GM10248 (cell line): ENCODE measurements at regions not wholly inside any gene's neighbourhood (a gene's known extent, or its start where the extent isn't known, plus 50 kb on each side); places are given as distances from the start of the nearest gene placed in this dataset.

Source experiments
- CTCF ChIA-PET: fragments of 300-600 bp; sonication (Branson Sonifier 250); formaldehyde crosslinking; extraction: SDS; loops from one replicate; lab custom pipeline; 2021; ENCODE audit warnings: antibody characterized with exemption; lab: Yijun Ruan, JAX
- POLR2A ChIA-PET: fragments of 350-650 bp; sonication (Branson Sonifier 250); formaldehyde crosslinking; extraction: SDS; loops from one replicate; lab custom pipeline; 2020; ENCODE audit warnings: antibody characterized with exemption; lab: Yijun Ruan, JAX
- DNase-seq: peaks from one replicate; pipeline ENCODE4 v3.0.0; 2012; ENCODE audit errors: extremely low spot score
- TF ChIP-seq, protein P1 (sequence below): IDR thresholded peaks from 2 replicates; pipeline ENCODE4 v1.5.1; 2012; ENCODE audit warnings: mild to moderate bottlenecking, low read depth; ENCODE audit errors: extremely low read depth, missing control alignments, control extremely low read depth

DNA sequence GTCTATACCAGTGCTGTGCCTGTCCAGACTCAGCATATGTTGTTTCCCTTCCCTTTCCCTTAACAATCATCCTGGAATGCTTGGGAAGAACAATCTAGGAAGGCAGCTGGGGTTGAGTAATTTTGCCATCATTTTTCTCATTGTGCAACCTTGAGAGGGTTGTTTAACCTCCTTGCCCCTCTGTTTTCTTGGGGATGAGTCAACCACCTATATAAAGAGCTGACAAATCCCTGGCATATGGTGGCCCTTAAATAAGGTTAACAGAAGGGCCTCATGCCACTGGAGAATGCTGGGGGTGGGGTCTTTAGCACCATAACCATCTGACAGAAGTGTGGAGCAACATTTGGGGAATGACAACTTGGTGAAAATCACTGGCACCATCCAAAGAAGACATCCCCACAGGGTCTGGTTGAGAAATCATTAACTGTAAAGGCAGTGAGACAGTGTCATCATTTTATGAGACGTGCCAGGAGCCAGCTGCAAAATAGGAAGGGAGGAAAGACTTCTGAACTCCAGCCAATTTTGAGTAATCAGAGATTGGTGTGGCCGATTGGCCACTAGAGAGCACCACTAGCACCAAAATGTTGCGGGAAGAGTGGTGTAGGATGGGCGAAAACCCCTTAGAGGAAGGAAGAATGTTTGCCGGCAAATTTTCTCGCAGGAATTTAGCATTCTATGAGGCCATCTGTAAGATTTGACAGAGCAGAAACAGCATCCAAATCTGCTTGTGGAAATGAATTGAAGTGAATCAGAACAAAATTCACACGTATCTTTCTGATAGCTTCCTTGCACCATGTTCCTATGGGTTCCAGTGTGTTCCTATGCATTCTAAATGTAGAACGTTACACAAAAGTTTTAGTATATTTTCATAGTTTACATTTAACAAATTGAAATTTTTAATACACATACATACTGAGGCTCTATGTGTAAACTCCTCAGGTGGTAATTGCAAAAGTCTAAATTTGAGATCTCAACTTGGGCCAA lies 113.8 kb downstream of the MSX2 start:
- TF ChIP-seq, protein P1, sequence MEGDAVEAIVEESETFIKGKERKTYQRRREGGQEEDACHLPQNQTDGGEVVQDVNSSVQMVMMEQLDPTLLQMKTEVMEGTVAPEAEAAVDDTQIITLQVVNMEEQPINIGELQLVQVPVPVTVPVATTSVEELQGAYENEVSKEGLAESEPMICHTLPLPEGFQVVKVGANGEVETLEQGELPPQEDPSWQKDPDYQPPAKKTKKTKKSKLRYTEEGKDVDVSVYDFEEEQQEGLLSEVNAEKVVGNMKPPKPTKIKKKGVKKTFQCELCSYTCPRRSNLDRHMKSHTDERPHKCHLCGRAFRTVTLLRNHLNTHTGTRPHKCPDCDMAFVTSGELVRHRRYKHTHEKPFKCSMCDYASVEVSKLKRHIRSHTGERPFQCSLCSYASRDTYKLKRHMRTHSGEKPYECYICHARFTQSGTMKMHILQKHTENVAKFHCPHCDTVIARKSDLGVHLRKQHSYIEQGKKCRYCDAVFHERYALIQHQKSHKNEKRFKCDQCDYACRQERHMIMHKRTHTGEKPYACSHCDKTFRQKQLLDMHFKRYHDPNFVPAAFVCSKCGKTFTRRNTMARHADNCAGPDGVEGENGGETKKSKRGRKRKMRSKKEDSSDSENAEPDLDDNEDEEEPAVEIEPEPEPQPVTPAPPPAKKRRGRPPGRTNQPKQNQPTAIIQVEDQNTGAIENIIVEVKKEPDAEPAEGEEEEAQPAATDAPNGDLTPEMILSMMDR, result no peak
- CTCF ChIA-PET, result interaction anchor here (1.5 kb wide), 1 partner anchor 14 kb away, joined by 3 read pairs; no protein-coding TSS in a partner anchor
- POLR2A ChIA-PET, result no interaction called here
- DNase-seq, result no peak

DNA sequence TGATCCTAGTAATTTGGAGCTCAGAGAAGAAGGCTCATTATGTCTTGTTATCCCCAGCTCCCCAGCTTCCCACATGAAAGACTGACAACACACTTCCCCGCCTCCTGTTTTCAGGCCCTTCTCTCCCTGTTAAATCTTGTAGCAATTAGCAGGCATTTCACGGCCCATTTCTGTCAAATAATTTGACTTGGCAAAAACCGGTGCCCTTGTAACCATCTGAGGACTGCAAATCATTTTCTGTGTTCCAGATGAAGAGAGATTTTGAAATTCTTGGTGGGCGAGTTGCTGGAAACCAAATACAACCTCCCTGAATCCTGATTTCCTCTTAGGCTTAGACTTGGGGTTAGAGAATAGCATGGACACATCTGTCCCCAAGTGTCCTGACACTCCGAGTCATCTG lies 109.7 kb downstream of the MSX2 start:
- no peak for DNase-seq
- TF ChIP-seq, protein P1, result no peak
- ChIA-PET POLR2A (no interaction called here), CTCF (no interaction called here)

DNA sequence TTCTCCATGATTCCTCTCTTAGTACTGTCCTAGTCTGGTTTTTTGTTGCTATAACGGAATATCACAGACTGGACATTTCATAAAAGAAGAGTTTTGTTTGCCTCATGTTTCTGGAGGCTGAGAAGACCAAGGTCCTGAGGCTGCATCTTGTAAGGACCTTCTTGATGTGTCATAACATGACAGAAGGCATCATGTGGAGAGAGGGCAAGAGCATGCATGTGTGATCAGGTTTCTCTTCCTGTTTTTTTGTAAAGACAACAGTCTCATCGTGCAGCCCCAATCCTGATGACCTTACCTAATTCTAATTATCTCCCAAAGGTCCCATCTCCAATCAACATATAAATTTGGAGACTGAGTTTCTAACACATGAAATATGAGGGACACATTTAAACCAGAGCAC lies 108.4 kb downstream of the MSX2 start:
- CTCF ChIA-PET, result interaction anchor here (1.6 kb wide), 1 partner anchor 22 kb away, joined by 4 read pairs; no protein-coding TSS in a partner anchor
- TF ChIP-seq, protein P1, result no peak

DNA sequence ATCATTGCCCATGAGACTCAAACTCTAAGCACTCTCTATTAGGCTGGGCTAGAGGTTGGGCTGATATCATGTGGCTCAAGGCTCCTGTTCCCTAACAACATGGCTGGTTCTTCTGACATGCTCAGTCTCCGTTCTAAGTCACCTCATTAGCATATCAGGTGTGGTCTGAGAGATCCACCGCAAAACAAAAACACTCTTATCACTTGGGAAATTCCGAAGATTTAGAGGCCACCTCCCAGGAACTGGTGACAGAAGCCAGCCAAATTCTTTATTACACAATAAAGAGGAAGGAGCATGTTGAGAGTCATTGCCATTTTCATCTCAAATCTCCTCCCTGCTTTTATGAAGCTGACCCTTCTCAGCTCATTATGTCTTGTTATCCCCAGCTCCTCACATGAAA lies 107.6 kb downstream of the MSX2 start:
- ChIA-PET CTCF (interaction anchor here (1.6 kb wide), 1 partner anchor 22 kb away, joined by 4 read pairs; no protein-coding TSS in a partner anchor), POLR2A (no interaction called here)
- TF ChIP-seq, protein P1, result no peak
- DNase-seq, result no peak

More for the DNA sequence above, 108.4 kb downstream of the MSX2 start:
- DNase-seq, result no peak
- POLR2A ChIA-PET, result no interaction called here

DNA sequence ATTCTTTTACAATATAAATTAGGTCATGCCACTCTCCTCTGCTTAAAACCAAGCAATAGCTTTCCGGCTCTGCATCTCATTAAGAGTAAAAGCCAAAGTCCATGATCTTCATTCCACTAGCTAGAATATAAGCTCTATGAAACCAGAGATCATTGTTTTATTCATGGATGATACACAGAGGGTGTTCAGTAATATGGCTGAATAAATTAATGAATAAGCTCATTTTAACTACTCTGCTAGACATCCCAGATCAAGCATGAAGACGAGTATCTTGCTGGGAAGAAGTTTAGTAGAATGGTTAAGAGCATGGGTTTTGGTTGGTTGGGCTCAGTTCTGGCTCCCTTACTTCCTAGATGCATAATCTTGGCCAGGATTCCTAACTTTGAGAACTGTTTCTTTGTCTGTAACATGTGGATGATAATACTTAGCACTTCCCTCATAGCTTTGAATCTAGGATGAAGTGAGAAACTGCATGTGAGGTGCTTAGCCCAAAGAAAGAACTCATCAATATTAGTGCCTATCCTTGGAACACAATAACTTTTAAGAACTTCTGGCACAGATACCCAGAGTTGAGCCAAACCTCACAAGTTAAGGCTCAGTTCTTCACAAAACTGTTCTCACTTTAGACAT lies 106.8 kb downstream of the MSX2 start:
- ChIA-PET POLR2A (no interaction called here), CTCF (interaction anchor here (1.9 kb wide), 1 partner anchor 37 kb away, joined by 7 read pairs; no protein-coding TSS in a partner anchor)
- TF ChIP-seq, protein P1, result no peak
- no peak for DNase-seq

DNA sequence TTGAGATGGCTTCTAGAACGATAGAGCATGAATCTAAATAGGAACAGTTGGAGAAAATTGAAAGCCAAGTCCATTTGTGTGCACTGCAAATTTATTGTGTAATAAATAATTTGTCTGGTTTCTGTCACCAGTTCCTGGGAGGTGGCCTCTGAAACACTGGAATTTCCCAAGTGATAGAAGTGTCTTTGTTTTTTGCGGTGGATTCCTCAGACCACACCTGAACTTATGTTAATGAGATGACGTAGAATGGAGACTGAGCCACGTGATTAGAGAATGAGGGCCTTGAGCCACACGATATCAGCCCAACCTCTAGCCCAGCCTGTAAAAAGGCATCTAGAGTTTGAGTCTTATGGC lies 105.1 kb downstream of the MSX2 start:
- ChIA-PET POLR2A (no interaction called here), CTCF (interaction anchor here (1.9 kb wide), 1 partner anchor 36 kb away, joined by 7 read pairs; no protein-coding TSS in a partner anchor)
- TF ChIP-seq, protein P1, result no peak
- DNase-seq, result no peak
